Spleen (tissue), 11 donors: ENCODE measurements at regions not wholly inside any gene's neighbourhood (a gene's known extent, or its start where the extent isn't known, plus 50 kb on each side); places are given as distances from the start of the nearest gene placed in this dataset.

Source experiments
- DNase-seq: peaks from one replicate; pipeline ENCODE4 v3.0.0-alpha.2; 2020
- H3K27ac ChIP-seq, 8 donors: fragments of 200-600 bp; sonication (generic) in 7 of 8; 1 replicate in 4 of 8; 2 replicates in 4 of 8; pipeline versions ENCODE4 v1.5.0 to v1.8.0; 2016 to 2021; ENCODE audit warnings: inconsistent platforms in 4 of 8, mild to moderate bottlenecking in 4 of 8, moderate library complexity in 1 of 8
- H3K27me3 ChIP-seq, 7 donors: fragments of 200-600 bp; sonication (generic) in 6 of 7; replicated peaks in 1 of 7; 1 replicate in 4 of 7; 2 replicates in 3 of 7; pipeline versions ENCODE4 v1.5.0 to v1.8.0; 2016 to 2021; ENCODE audit warnings: inconsistent platforms in 3 of 7, mild to moderate bottlenecking in 1 of 7
- H3K36me3 ChIP-seq, 6 donors: fragments of 200-600 bp; sonication (generic) in 5 of 6; 1 replicate in 4 of 6; 2 replicates in 2 of 6; pipeline versions ENCODE4 v1.5.0 to v1.8.0; 2016 to 2021; ENCODE audit warnings: inconsistent platforms in 2 of 6
- H3K4me1 ChIP-seq, 6 donors: fragments of 200-600 bp; sonication (generic) in 5 of 6; 1 replicate in 3 of 6; 2 replicates in 3 of 6; pipeline versions ENCODE4 v1.5.0 to v1.8.0; 2016 to 2021; ENCODE audit warnings: inconsistent platforms in 3 of 6
- H3K4me3 ChIP-seq, 8 donors: fragments of 200-600 bp; sonication (generic) in 7 of 8; 1 replicate in 4 of 8; 2 replicates in 4 of 8; pipeline versions ENCODE4 v1.5.0 to v1.8.0; 2016 to 2021; ENCODE audit warnings: inconsistent platforms in 4 of 8, mild to moderate bottlenecking in 4 of 8, moderate library complexity in 2 of 8
- H3K9me3 ChIP-seq, 8 donors: fragments of 200-600 bp; sonication (generic) in 7 of 8; 1 replicate in 4 of 8; 2 replicates in 4 of 8; pipeline versions ENCODE4 v1.5.0 to v1.8.0; 2016 to 2021; ENCODE audit warnings: inconsistent platforms in 4 of 8
- CTCF ChIP-seq, 11 experiments: fragments of 200-600 bp in 7 of 11; fragments of 450-650 bp in 4 of 11; sonication (generic) in 4 of 11; IDR thresholded peaks in 8 of 11; conservative IDR thresholded peaks in 3 of 11; 1 replicate in 7 of 11; 2 replicates in 4 of 11; pipeline versions ENCODE4 v1.4.0 to v1.8.0; 2016 to 2021; ENCODE audit warnings: antibody characterized with exemption in 11 of 11, inconsistent platforms in 4 of 11, mild to moderate bottlenecking in 1 of 11
- POLR2A ChIP-seq, 3 donors: fragments of 450-650 bp; IDR thresholded peaks; one replicate each; pipeline ENCODE4 v1.5.1; 2017; ENCODE audit warnings: antibody characterized with exemption in 3 of 3, mild to moderate bottlenecking in 1 of 3
- POLR2AphosphoS5 ChIP-seq, 3 donors: sonication (generic); formaldehyde crosslinking; IDR thresholded peaks; one replicate each; pipeline ENCODE4 v1.5.1; 2017; ENCODE audit warnings: antibody characterized with exemption in 3 of 3
- WGBS, 5 donors: extraction: QIAGEN DNeasy Blood & Tissue Kit in 3 of 5; methylation state at CpG; one replicate each; pipeline versions ENCODE4 v1.1.5 to v1.1.7; 2013 to 2018; 5-methylcytosine and 5-hydroxymethylcytosine counted together
- intact Hi-C: fragments of 100-400 bp; cut with DNase I; formaldehyde crosslinking; loops from one replicate; pipeline ENCODE4 v1.15.0; 2023; ENCODE audit warnings: low total_unique reads
- donor health status: healthy with polysubstance abuse.
- donor health status: DM: no; HTN: no; CAD: no; lungs with moderate emphysema.
- donor health status: DM: no; HTN: no; CAD: no.
- donor health status: Bipolar disorder and iron deficiency.
- donor health status: healthy.
- donor health status: DM: no; HTN: no; CAD: no.
- donor health status: DM: yes; HTN: yes; CAD: no.

- no peaks in the 10 kb centered on the region for H3K4me1 ChIP-seq
- H3K27me3 ChIP-seq = no peaks in the 10 kb centered on the region
- no peak for DNase-seq
- H3K9me3 ChIP-seq = no peaks in the 10 kb centered on the region
- no peaks in the 10 kb centered on the region for H3K36me3 ChIP-seq
- no peak for TF ChIP-seq POLR2A (IDR thresholded peaks at IDR 0.05)
- TF ChIP-seq CTCF (IDR thresholded peaks at IDR 0.05 in 8 of 11, conservative IDR thresholded peaks at IDR 0.05 in 3 of 11) = no peak
- TF ChIP-seq POLR2AphosphoS5 (IDR thresholded peaks at IDR 0.05) = no peak
- intact Hi-C loops = no loop called here
- no peak overlapping the region for H3K27ac ChIP-seq
- 78 to 92% (median 85%) methylated on average over 3 of the region's 3 CpGs for WGBS, 5 donors
- no peak overlapping the region for H3K4me3 ChIP-seq
Observed at GRCh38 chr1:208852911-208853310, 608.7 kb upstream of the PLXNA2 start.

GRCh38 chr1:208855403-208855802 lies 611.2 kb upstream of the PLXNA2 start:
- Histone ChIP-seq H3K4me3 (no peak overlapping the region), H3K27me3 (no peaks in the 10 kb centered on the region), H3K4me1 (no peaks in the 10 kb centered on the region), H3K27ac (no peak overlapping the region), H3K9me3 (no peaks in the 10 kb centered on the region), H3K36me3 (no peaks in the 10 kb centered on the region)
- TF ChIP-seq POLR2A (IDR thresholded peaks at IDR 0.05) = no peak
- WGBS, 5 donors = 58 to 73% (median 67%) methylated on average over 1 of the region's 1 CpG
- DNase-seq = no peak
- intact Hi-C loops = no loop called here

GRCh38 chr1:208857465-208857864 lies 613.3 kb upstream of the PLXNA2 start:
- no peak for TF ChIP-seq CTCF (IDR thresholded peaks at IDR 0.05 in 8 of 11, conservative IDR thresholded peaks at IDR 0.05 in 3 of 11)
- no peak for TF ChIP-seq POLR2AphosphoS5 (IDR thresholded peaks at IDR 0.05)
- no peak for TF ChIP-seq POLR2A (IDR thresholded peaks at IDR 0.05)
- Histone ChIP-seq H3K27me3 (no peaks in the 10 kb centered on the region), H3K4me1 (no peaks in the 10 kb centered on the region), H3K9me3 (peaks cover 0 to 9% (median 0%) of the 10 kb centered on the region in 8 donors), H3K36me3 (no peaks in the 10 kb centered on the region), H3K4me3 (no peak overlapping the region), H3K27ac (no peak overlapping the region)
- no peak for DNase-seq
- WGBS, 5 donors = 86 to 100% (median 92%) methylated on average over 2 of the region's 2 CpGs
- intact Hi-C loops = no loop called here

GRCh38 chr1:208858738-208859137 lies 614.6 kb upstream of the PLXNA2 start:
- Histone ChIP-seq H3K4me3 (no peak overlapping the region), H3K27ac (no peak overlapping the region), H3K9me3 (peaks cover 0 to 9% (median 0%) of the 10 kb centered on the region in 8 donors), H3K27me3 (no peaks in the 10 kb centered on the region), H3K4me1 (no peaks in the 10 kb centered on the region), H3K36me3 (no peaks in the 10 kb centered on the region)
- TF ChIP-seq CTCF (IDR thresholded peaks at IDR 0.05 in 8 of 11, conservative IDR thresholded peaks at IDR 0.05 in 3 of 11) (no peak), POLR2A (IDR thresholded peaks at IDR 0.05) (no peak), POLR2AphosphoS5 (IDR thresholded peaks at IDR 0.05) (no peak)
- intact Hi-C loops = no loop called here
- WGBS, 5 donors = 76 to 85% (median 79%) methylated on average over 5 of the region's 5 CpGs
- DNase-seq = no peak

- no peaks in the 10 kb centered on the region for H3K36me3 ChIP-seq
- H3K9me3 ChIP-seq = peaks cover 0 to 9% (median 0%) of the 10 kb centered on the region in 8 donors
- WGBS, 5 donors = 47 to 70% (median 65%) methylated on average over 1 of the region's 1 CpG
- DNase-seq = no peak
- intact Hi-C loops = no loop called here
- no peak overlapping the region for H3K27ac ChIP-seq
- H3K4me3 ChIP-seq = no peak overlapping the region
- no peaks in the 10 kb centered on the region for H3K27me3 ChIP-seq
- H3K4me1 ChIP-seq = no peaks in the 10 kb centered on the region
- TF ChIP-seq POLR2AphosphoS5 (IDR thresholded peaks at IDR 0.05) (no peak), CTCF (IDR thresholded peaks at IDR 0.05 in 8 of 11, conservative IDR thresholded peaks at IDR 0.05 in 3 of 11) (no peak), POLR2A (IDR thresholded peaks at IDR 0.05) (no peak)
Observed at GRCh38 chr1:208864366-208864965, 620.3 kb upstream of the PLXNA2 start.
